Hepatocyte (in vitro differentiated cells): ENCODE measurements at regions not wholly inside any gene's neighbourhood (a gene's known extent, or its start where the extent isn't known, plus 50 kb on each side); places are given as distances from the start of the nearest gene placed in this dataset.

ENCODE experiments used
- DNase-seq: peaks from one replicate; pipeline ENCODE4 v3.0.0-alpha.2; 2016; ENCODE audit warnings: low spot score
- H2AFZ ChIP-seq: fragments of 200-600 bp; sonication (generic); 2 replicates; pipeline ENCODE4 v1.6.0; 2016; ENCODE audit warnings: antibody characterized with exemption, mild to moderate bottlenecking
- H3K27ac ChIP-seq: fragments of 200-600 bp; sonication (generic); 2 replicates; pipeline ENCODE4 v1.5.1; 2016; ENCODE audit warnings: mild to moderate bottlenecking
- H3K27me3 ChIP-seq: fragments of 200-600 bp; sonication (generic); 2 replicates; pipeline ENCODE4 v1.6.1; 2016
- H3K36me3 ChIP-seq: fragments of 200-600 bp; sonication (generic); replicated peaks from 2 replicates; pipeline ENCODE4 v1.5.1; 2016; ENCODE audit warnings: low read depth; ENCODE audit not compliant: insufficient read depth
- H3K4me1 ChIP-seq: fragments of 200-600 bp; sonication (generic); 2 replicates; pipeline ENCODE4 v1.5.1; 2016; ENCODE audit warnings: mild to moderate bottlenecking, moderate library complexity; ENCODE audit not compliant: insufficient read depth
- H3K4me2 ChIP-seq: fragments of 200-600 bp; sonication (generic); 2 replicates; pipeline ENCODE4 v1.6.0; 2016
- H3K4me3 ChIP-seq: fragments of 200-600 bp; sonication (generic); 2 replicates; pipeline ENCODE4 v1.5.1; 2016; ENCODE audit warnings: mild to moderate bottlenecking
- H3K79me2 ChIP-seq: fragments of 200-600 bp; sonication (generic); 2 replicates; pipeline ENCODE4 v1.6.0; 2017; ENCODE audit warnings: mild to moderate bottlenecking
- H3K9me2 ChIP-seq: fragments of 200-600 bp; sonication (generic); replicated peaks from 2 replicates; pipeline ENCODE4 v1.6.0; 2017; ENCODE audit warnings: mild to moderate bottlenecking; ENCODE audit not compliant: insufficient read depth
- H3K9me3 ChIP-seq: fragments of 200-600 bp; sonication (generic); 2 replicates; pipeline ENCODE4 v1.5.1; 2016; ENCODE audit warnings: low read depth, mild to moderate bottlenecking
- H4K20me1 ChIP-seq: fragments of 200-600 bp; sonication (generic); 2 replicates; pipeline ENCODE4 v1.6.0; 2016; ENCODE audit warnings: mild to moderate bottlenecking; ENCODE audit not compliant: insufficient read depth, poor library complexity, severe bottlenecking
- CTCF ChIP-seq: fragments of 200-600 bp; sonication (generic); IDR thresholded peaks from 2 replicates; pipeline ENCODE4 v1.5.1; 2016; ENCODE audit warnings: antibody characterized with exemption, mild to moderate bottlenecking; ENCODE audit not compliant: poor library complexity
- EZH2 ChIP-seq: fragments of 200-600 bp; sonication (generic); IDR thresholded peaks from 2 replicates; pipeline ENCODE4 v1.6.1; 2016; ENCODE audit warnings: antibody characterized with exemption, mild to moderate bottlenecking, borderline replicate concordance
- EZH2phosphoT487 ChIP-seq: fragments of 200-600 bp; sonication (generic); IDR thresholded peaks from one replicate; pipeline ENCODE4 v1.6.1; 2018; ENCODE audit warnings: antibody characterized with exemption, mild to moderate bottlenecking, low read depth, moderate library complexity; ENCODE audit not compliant: unreplicated experiment, severe bottlenecking
- WGBS: methylation state at CpG from one replicate; pipeline ENCODE4 v1.1.6; 2016; ENCODE audit warnings: low lambda C conversion rate; ENCODE audit errors: missing lambda C conversion rate; 5-methylcytosine and 5-hydroxymethylcytosine counted together

DNA sequence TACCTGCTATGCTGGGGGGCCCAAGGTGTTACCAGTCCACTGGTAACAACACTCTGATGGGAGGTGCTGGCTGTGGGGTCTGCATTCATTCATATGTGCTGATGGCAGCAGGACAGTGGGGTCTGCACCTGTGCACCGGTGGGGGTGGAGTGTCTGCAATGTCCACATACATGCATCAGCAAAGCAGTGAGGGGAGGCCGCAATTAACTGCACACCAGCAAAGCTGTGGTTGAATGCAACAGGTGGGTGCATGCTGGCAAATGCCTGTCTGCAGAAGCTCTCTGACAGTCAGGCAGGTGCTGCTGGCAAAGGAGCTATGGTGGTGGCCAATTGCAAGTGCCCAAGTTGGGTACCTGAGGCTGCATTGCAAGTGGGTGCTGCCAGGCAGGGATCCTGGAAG is 426.5 kb upstream of the FMR1 start:
- 90% methylated on average over 2 of the region's 2 CpGs for WGBS
- Histone ChIP-seq H3K9me2 (no peaks in the 10 kb centered on the region), H3K9me3 (peaks cover 3% of the 10 kb centered on the region), H3K36me3 (no peaks in the 10 kb centered on the region), H3K27ac (no peak overlapping the region), H2AFZ (no peak overlapping the region), H3K4me1 (no peaks in the 10 kb centered on the region), H3K79me2 (no peaks in the 10 kb centered on the region), H3K27me3 (no peaks in the 10 kb centered on the region), H3K4me3 (no peak overlapping the region), H3K4me2 (no peak overlapping the region), H4K20me1 (no peaks in the 10 kb centered on the region)
- TF ChIP-seq CTCF = no peak
- TF ChIP-seq EZH2 = no peak
- no peak for TF ChIP-seq EZH2phosphoT487
- no peak for DNase-seq

GRCh38 chrX:147494365-147494764 is 417.4 kb upstream of the FMR1 start:
- Histone ChIP-seq H3K4me2 (no peak overlapping the region), H3K4me3 (no peak overlapping the region), H3K27ac (no peak overlapping the region), H3K36me3 (no peaks in the 10 kb centered on the region), H3K79me2 (no peaks in the 10 kb centered on the region), H3K27me3 (no peaks in the 10 kb centered on the region), H3K9me3 (no peaks in the 10 kb centered on the region), H3K4me1 (no peaks in the 10 kb centered on the region), H4K20me1 (no peaks in the 10 kb centered on the region), H2AFZ (no peak overlapping the region), H3K9me2 (no peaks in the 10 kb centered on the region)
- no peak for TF ChIP-seq EZH2phosphoT487
- TF ChIP-seq EZH2 = no peak
- no peak for TF ChIP-seq CTCF
- 28% methylated on average over 1 of the region's 1 CpG for WGBS
- DNase-seq = no peak

GRCh38 chrX:147498796-147499195 is 412.9 kb upstream of the FMR1 start:
- no peak overlapping the region for H3K4me3 ChIP-seq
- no peak for DNase-seq
- no peaks in the 10 kb centered on the region for H3K4me1 ChIP-seq
- no peaks in the 10 kb centered on the region for H3K79me2 ChIP-seq
- H4K20me1 ChIP-seq = no peaks in the 10 kb centered on the region
- no peak overlapping the region for H3K4me2 ChIP-seq
- no peaks in the 10 kb centered on the region for H3K9me2 ChIP-seq
- no peak for TF ChIP-seq EZH2
- no peak for TF ChIP-seq EZH2phosphoT487
- no peak for TF ChIP-seq CTCF
- H2AFZ ChIP-seq = no peak overlapping the region
- no peaks in the 10 kb centered on the region for H3K9me3 ChIP-seq
- no peaks in the 10 kb centered on the region for H3K27me3 ChIP-seq
- H3K27ac ChIP-seq = no peak overlapping the region
- no peaks in the 10 kb centered on the region for H3K36me3 ChIP-seq
- 79% methylated on average over 1 of the region's 1 CpG for whole genome bisulfite sequencing

DNA sequence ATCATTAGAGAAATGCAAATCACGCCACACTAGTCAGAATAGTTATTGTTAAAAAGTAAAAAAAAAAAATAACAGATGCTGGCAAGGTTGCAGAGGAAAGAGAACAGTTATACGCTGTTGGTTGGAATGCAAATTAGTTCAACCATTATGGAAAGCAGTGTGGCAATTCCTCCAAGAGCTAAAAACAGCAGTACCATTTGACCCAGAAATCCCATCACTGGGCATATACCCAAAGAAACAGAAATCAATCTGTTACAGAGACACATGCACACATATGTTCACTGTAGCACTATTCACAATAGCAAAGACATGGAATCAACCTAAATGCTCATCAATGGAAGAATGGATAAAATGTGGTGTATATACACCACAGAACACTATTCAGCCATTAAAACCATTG is 388.7 kb upstream of the FMR1 start:
- Histone ChIP-seq H3K4me3 (no peak overlapping the region), H3K36me3 (no peaks in the 10 kb centered on the region), H3K9me3 (peaks cover 3% of the 10 kb centered on the region), H3K9me2 (no peaks in the 10 kb centered on the region), H4K20me1 (no peaks in the 10 kb centered on the region), H3K27me3 (no peaks in the 10 kb centered on the region), H3K79me2 (no peaks in the 10 kb centered on the region), H3K27ac (no peak overlapping the region), H3K4me2 (no peak overlapping the region), H3K4me1 (no peaks in the 10 kb centered on the region), H2AFZ (no peak overlapping the region)
- WGBS = 73% methylated on average over 2 of the region's 2 CpGs
- DNase-seq = no peak
- TF ChIP-seq EZH2 (no peak), CTCF (no peak), EZH2phosphoT487 (no peak)
